Stomach (tissue), 8 donors: ENCODE measurements at regions not wholly inside any gene's neighbourhood (a gene's known extent, or its start where the extent isn't known, plus 50 kb on each side); places are given as distances from the start of the nearest gene placed in this dataset.

Source experiments
- DNase-seq, 2 donors: peaks; one replicate each; pipeline versions ENCODE4 v3.0.0 to v3.0.0-alpha.2; 2013 to 2019
- H3K27ac ChIP-seq, 5 donors: fragments of 200-600 bp in 4 of 5; sonication (generic) in 4 of 5; one replicate each; pipeline ENCODE4 v1.5.1; 2013 to 2019; ENCODE audit warnings: mild to moderate bottlenecking in 1 of 5, moderate library complexity in 1 of 5
- H3K27me3 ChIP-seq, 3 donors: fragments of 200-600 bp; sonication (generic); one replicate each; pipeline ENCODE4 v1.5.1; 2017 to 2019; ENCODE audit warnings: mixed run types in 1 of 3
- H3K36me3 ChIP-seq, 4 donors: fragments of 200-600 bp; sonication (generic); 1 replicate in 3 of 4; 2 replicates in 1 of 4; pipeline ENCODE4 v1.5.1; 2016 to 2019
- H3K4me1 ChIP-seq, 4 donors: fragments of 200-600 bp; sonication (generic); one replicate each; pipeline ENCODE4 v1.5.1; 2016 to 2019
- H3K4me3 ChIP-seq, 4 donors: fragments of 200-600 bp; sonication (generic) in 3 of 4; one replicate each; pipeline ENCODE4 v1.5.1; 2016 to 2019; ENCODE audit warnings: mild to moderate bottlenecking in 1 of 4
- H3K9me3 ChIP-seq, 4 donors: fragments of 200-600 bp; sonication (generic); one replicate each; pipeline ENCODE4 v1.5.1; 2016 to 2019
- CTCF ChIP-seq, 7 experiments: fragments of 450-650 bp in 4 of 7; fragments of 200-600 bp in 3 of 7; sonication (generic) in 3 of 7; IDR thresholded peaks; one replicate each; pipeline ENCODE4 v1.5.1; 2016 to 2019; ENCODE audit warnings: antibody characterized with exemption in 7 of 7, control low read depth in 2 of 7, mild to moderate bottlenecking in 1 of 7
- EP300 ChIP-seq: sonication (generic); formaldehyde crosslinking; IDR thresholded peaks from one replicate; pipeline ENCODE4 v1.6.1; 2017; ENCODE audit warnings: antibody characterized with exemption
- POLR2A ChIP-seq, 4 donors: fragments of 450-650 bp; IDR thresholded peaks; one replicate each; pipeline ENCODE4 v1.6.1; 2016; ENCODE audit warnings: antibody characterized with exemption in 4 of 4, control low read depth in 2 of 4, mild to moderate bottlenecking in 1 of 4, moderate library complexity in 1 of 4
- POLR2AphosphoS5 ChIP-seq, 3 donors: sonication (generic); formaldehyde crosslinking; IDR thresholded peaks; one replicate each; pipeline ENCODE4 v1.6.1; 2016; ENCODE audit warnings: antibody characterized with exemption in 3 of 3
- WGBS, 5 donors: extraction: QIAGEN DNeasy Blood & Tissue Kit in 3 of 5; methylation state at CpG; one replicate each; pipeline versions ENCODE4 v1.1.5 to v1.1.7; 2013 to 2018; 5-methylcytosine and 5-hydroxymethylcytosine counted together
- intact Hi-C: fragments of 100-400 bp; cut with DNase I; formaldehyde crosslinking; loops from one replicate; pipeline ENCODE4 v1.15.1; 2023; ENCODE audit warnings: low total_unique reads
- donor health status: healthy with polysubstance abuse.
- donor health status: Bipolar disorder and iron deficiency.
- donor health status: healthy.

GRCh38 chr10:62480196-62480595 is 106.0 kb downstream of the ZNF365 start:
- no peak overlapping the region for H3K4me3 ChIP-seq
- intact Hi-C loops: no loop called here
- no peaks in the 10 kb centered on the region for H3K36me3 ChIP-seq
- 24 to 32% (median 27%) methylated on average over 1 of the region's 1 CpG for WGBS, 5 donors
- no peak for DNase-seq
- H3K9me3 ChIP-seq: no peaks in the 10 kb centered on the region
- H3K4me1 ChIP-seq: no peaks in the 10 kb centered on the region
- no peaks in the 10 kb centered on the region for H3K27me3 ChIP-seq
- H3K27ac ChIP-seq: no peak overlapping the region
- TF ChIP-seq EP300 (no peak), POLR2A (IDR thresholded peaks at IDR 0.05) (no peak), CTCF (IDR thresholded peaks at IDR 0.05) (no peak), POLR2AphosphoS5 (IDR thresholded peaks at IDR 0.05) (no peak)

- Histone ChIP-seq H3K9me3 (no peaks in the 10 kb centered on the region), H3K27me3 (no peaks in the 10 kb centered on the region), H3K36me3 (no peaks in the 10 kb centered on the region), H3K4me3 (no peak overlapping the region), H3K4me1 (no peaks in the 10 kb centered on the region), H3K27ac (no peak overlapping the region)
- intact Hi-C loops: no loop called here
- no peak for DNase-seq
- 61 to 80% (median 65%) methylated on average over 1 of the region's 1 CpG for WGBS, 5 donors
- TF ChIP-seq EP300 (no peak), POLR2A (IDR thresholded peaks at IDR 0.05) (no peak), POLR2AphosphoS5 (IDR thresholded peaks at IDR 0.05) (no peak), CTCF (IDR thresholded peaks at IDR 0.05) (no peak)
Observed at GRCh38 chr10:62482581-62482980, 108.4 kb downstream of the ZNF365 start.

DNA sequence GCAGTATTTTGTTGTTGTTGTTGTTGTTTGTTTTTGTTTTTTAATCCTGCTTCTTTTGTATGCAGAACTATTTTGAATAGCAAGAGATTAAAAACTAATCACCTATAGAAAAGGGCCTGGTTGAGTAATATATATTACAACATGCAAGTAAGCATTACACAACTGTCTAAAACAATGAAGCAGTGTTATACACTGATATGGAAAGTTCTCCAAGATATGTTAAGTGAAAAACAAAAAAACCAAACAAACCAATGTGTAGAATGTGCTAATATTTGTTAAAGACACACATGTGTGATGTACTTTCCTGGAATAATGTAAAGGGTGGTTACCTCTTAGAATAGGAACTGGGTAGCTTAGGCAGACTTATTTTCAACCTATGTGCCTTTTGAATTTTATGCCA is 117.4 kb downstream of the ZNF365 start:
- Histone ChIP-seq H3K4me1 (peaks cover 0 to 13% (median 0%) of the 10 kb centered on the region in 4 donors), H3K27me3 (no peaks in the 10 kb centered on the region), H3K27ac (no peak overlapping the region), H3K4me3 (no peak overlapping the region), H3K9me3 (no peaks in the 10 kb centered on the region), H3K36me3 (no peaks in the 10 kb centered on the region)
- intact Hi-C loops: no loop called here
- peak in 1 of 2 donors; percentile 11 for DNase-seq
- TF ChIP-seq POLR2A (IDR thresholded peaks at IDR 0.05) (no peak), EP300 (no peak), POLR2AphosphoS5 (IDR thresholded peaks at IDR 0.05) (no peak), CTCF (IDR thresholded peaks at IDR 0.05) (no peak)

DNA sequence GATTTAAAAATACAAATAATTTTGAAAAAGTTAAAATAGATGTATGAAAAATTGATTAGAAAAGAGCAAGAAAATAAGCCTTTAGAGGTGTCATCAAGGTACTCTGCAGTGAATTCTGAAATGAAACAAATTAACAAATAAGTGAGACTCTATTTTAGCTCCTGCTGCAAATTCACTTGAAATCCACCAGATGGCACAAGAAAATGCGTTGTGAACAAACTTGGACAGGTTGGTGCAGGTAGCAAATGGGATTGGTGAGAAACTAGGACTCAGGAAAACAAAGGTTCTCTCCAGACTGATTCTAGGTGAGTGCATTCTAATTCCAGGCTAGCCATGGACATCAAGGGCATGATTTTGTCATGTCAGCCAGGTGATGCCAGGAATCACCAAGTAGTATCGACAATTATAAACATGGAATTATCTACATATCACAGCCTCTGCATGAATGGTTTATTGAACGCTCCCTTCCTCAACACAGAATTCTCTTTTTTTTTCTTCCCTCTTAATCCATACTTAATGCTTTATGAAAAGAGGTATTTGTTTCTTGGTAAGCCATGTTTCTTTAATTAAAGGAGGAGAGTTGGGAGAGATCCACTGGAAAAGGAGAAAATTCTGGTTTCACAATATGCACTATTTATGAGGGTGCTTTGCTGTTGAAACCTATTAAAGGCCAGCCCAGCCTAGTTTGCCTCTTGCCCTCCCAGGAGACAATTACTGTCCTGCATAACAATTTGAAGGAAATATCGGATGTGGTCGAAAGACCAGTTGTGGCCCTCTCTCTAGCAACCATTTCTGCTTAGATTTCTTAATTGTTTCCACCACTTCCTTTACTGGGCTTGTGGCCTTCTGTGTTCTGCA is 118.1 kb downstream of the ZNF365 start:
- TF ChIP-seq CTCF (IDR thresholded peaks at IDR 0.05) (peak in 5 of 7 experiments; percentile 18 to 30 (median 22)), EP300 (no peak)
- H3K36me3 ChIP-seq: no peaks in the 10 kb centered on the region
- peak in 1 of 2 donors; percentile 67 for DNase-seq
- H3K4me3 ChIP-seq: no peak overlapping the region
- 66 to 70% (median 68%) methylated on average over 5 of the region's 5 CpGs for whole genome bisulfite sequencing, 5 donors
- H3K27ac ChIP-seq: no peak overlapping the region
- H3K27me3 ChIP-seq: no peaks in the 10 kb centered on the region
- intact Hi-C loops: no loop called here
- peaks cover 0 to 13% (median 0%) of the 10 kb centered on the region in 4 donors for H3K4me1 ChIP-seq
- H3K9me3 ChIP-seq: no peaks in the 10 kb centered on the region
